HCT116 (cell line): ENCODE measurements at regions not wholly inside any gene's neighbourhood (a gene's known extent, or its start where the extent isn't known, plus 50 kb on each side); places are given as distances from the start of the nearest gene placed in this dataset.

Experiments
- ATAC-seq: fragments of 200-7000 bp; cut with Tn5 transposase; 2 replicates; pipeline ENCODE4 v1.9.1; 2020; ENCODE audit warnings: mild to moderate bottlenecking, moderate library complexity
- BruUV-seq: library from RNA; stranded (reverse); fragments of 400-500 nt; replicated peaks from 2 replicates; lab custom pipeline; 2021; lab: Mats Ljungman, UMichigan
- CTCF ChIA-PET: fragments of 300-600 bp; sonication (Branson Sonifier 250); formaldehyde crosslinking; loops from one replicate; lab custom pipeline; 2021; ENCODE audit warnings: antibody characterized with exemption; lab: Charles Lee
- POLR2A ChIA-PET: fragments of 300-600, 350-600 bp; sonication (Branson Sonifier 250); formaldehyde crosslinking; loops from one replicate; lab custom pipeline; 2021; ENCODE audit warnings: antibody characterized with exemption; lab: Charles Lee
- RAD21 ChIA-PET, 2 experiments: fragments of 300-600 bp; sonication (Branson Sonifier 250); formaldehyde crosslinking; loops; one replicate each; lab custom pipeline; 2023; ENCODE audit warnings: low total read pairs in 2 of 2; ENCODE audit not compliant: uncharacterized antibody in 2 of 2, unreplicated experiment in 2 of 2, low non-redundant PET in 1 of 2; lab: Charles Lee
- DNase-seq: peaks from one replicate; pipeline ENCODE4 v3.0.0-alpha.2; 2010; ENCODE audit warnings: low read depth, low spot score
- H2AFZ ChIP-seq: fragments of 200-600 bp; shearing (Covaris generic), sonication (generic); 2 replicates; pipeline ENCODE4 v1.6.1; 2017; ENCODE audit warnings: low read depth, mixed run types, mixed read lengths, antibody characterized with exemption, low read length; ENCODE audit not compliant: poor library complexity, severe bottlenecking
- H3K27ac ChIP-seq: 2 replicates; pipeline ENCODE4 v1.5.1; 2012; ENCODE audit warnings: low read depth, low read length
- H3K27me3 ChIP-seq: fragments of 200-600 bp; sonication (generic); 2 replicates; pipeline ENCODE4 v1.6.1; 2016; ENCODE audit warnings: mixed run types, low read length, mixed read lengths; ENCODE audit not compliant: insufficient read depth
- H3K36me3 ChIP-seq, 2 experiments: fragments of 200-500 bp in 1 of 2; fragments of 200-600 bp in 1 of 2; sonication (Bioruptor generic) in 1 of 2; sonication (generic) in 1 of 2; 2 replicates each; pipeline versions ENCODE4 v1.5.1 to v1.6.1; 2014 to 2016; ENCODE audit warnings: low read length in 2 of 2, inconsistent platforms in 1 of 2, mixed read lengths in 1 of 2, mixed run types in 1 of 2; ENCODE audit not compliant: insufficient read depth in 2 of 2, control insufficient read depth in 1 of 2
- H3K4me1 ChIP-seq, 2 experiments: fragments of 200-600 bp in 1 of 2; sonication (generic) in 1 of 2; 2 replicates each; pipeline versions ENCODE4 v1.5.1 to v1.6.1; 2012 to 2017; ENCODE audit warnings: low read length in 2 of 2, inconsistent platforms in 1 of 2, mild to moderate bottlenecking in 1 of 2, mixed read lengths in 1 of 2, mixed run types in 1 of 2, moderate library complexity in 1 of 2; ENCODE audit not compliant: insufficient read depth in 2 of 2, control insufficient read depth in 1 of 2
- H3K4me2 ChIP-seq: fragments of 200-600 bp; sonication (generic); 2 replicates; pipeline ENCODE4 v1.6.1; 2017; ENCODE audit warnings: mixed run types, low read length, mixed read lengths
- H3K4me3 ChIP-seq, 2 experiments: fragments of 200-600 bp in 1 of 2; sonication (generic) in 1 of 2; replicated peaks in 1 of 2; 2 replicates each; pipeline ENCODE4 v1.5.1; 2011 to 2016; ENCODE audit warnings: low read length in 2 of 2, control low read depth in 1 of 2, low read depth in 1 of 2, mild to moderate bottlenecking in 1 of 2, mixed read lengths in 1 of 2, mixed run types in 1 of 2
- H3K79me2 ChIP-seq: fragments of 200-600 bp; sonication (generic); 2 replicates; pipeline ENCODE4 v1.6.1; 2017; ENCODE audit warnings: mild to moderate bottlenecking, mixed run types, low read length, moderate library complexity, mixed read lengths; ENCODE audit not compliant: insufficient read depth
- H3K9ac ChIP-seq: fragments of 200-600 bp; sonication (generic); 2 replicates; pipeline ENCODE4 v1.6.1; 2016; ENCODE audit warnings: low read length, mixed read lengths
- H3K9me2 ChIP-seq: fragments of 200-600 bp; sonication (generic), shearing (Covaris generic); 2 replicates; pipeline ENCODE4 v1.6.1; 2017; ENCODE audit warnings: mixed run types, mild to moderate bottlenecking, moderate library complexity; ENCODE audit not compliant: insufficient read depth
- H3K9me3 ChIP-seq, 2 experiments: fragments of 200-500 bp in 1 of 2; fragments of 200-600 bp in 1 of 2; sonication (Bioruptor generic) in 1 of 2; sonication (generic) in 1 of 2; 2 replicates each; pipeline ENCODE4 v1.6.1; 2014 to 2017; ENCODE audit warnings: low read length in 2 of 2, mixed read lengths in 2 of 2, inconsistent platforms in 1 of 2, low read depth in 1 of 2, mild to moderate bottlenecking in 1 of 2, mixed run types in 1 of 2, moderate library complexity in 1 of 2; ENCODE audit not compliant: control insufficient read depth in 1 of 2, insufficient read depth in 1 of 2
- H4K20me1 ChIP-seq: fragments of 200-600 bp; sonication (generic), shearing (Covaris generic); 2 replicates; pipeline ENCODE4 v1.6.1; 2017; ENCODE audit warnings: mixed run types, mild to moderate bottlenecking, moderate library complexity; ENCODE audit not compliant: insufficient read depth
- ATF3 ChIP-seq: IDR thresholded peaks from 2 replicates; pipeline ENCODE4 v1.6.1; 2012
- CEBPB ChIP-seq: IDR thresholded peaks from 2 replicates; pipeline ENCODE4 v1.6.1; 2012; ENCODE audit warnings: low read depth
- EGR1 ChIP-seq: IDR thresholded peaks from 2 replicates; pipeline ENCODE4 v1.6.1; 2012; ENCODE audit warnings: low read depth
- ELF1 ChIP-seq: IDR thresholded peaks from 2 replicates; pipeline ENCODE4 v1.6.1; 2012; ENCODE audit warnings: low read depth, borderline replicate concordance
- EZH2phosphoT487 ChIP-seq: fragments of 200-600 bp; IDR thresholded peaks from 2 replicates; pipeline ENCODE4 v1.6.1; 2018; ENCODE audit warnings: antibody characterized with exemption, borderline replicate concordance
- FOSL1 ChIP-seq: IDR thresholded peaks from 2 replicates; pipeline ENCODE4 v1.6.1; 2012; ENCODE audit warnings: low read depth
- POLR2A ChIP-seq: IDR thresholded peaks from 2 replicates; pipeline ENCODE4 v1.7.0; 2011; ENCODE audit warnings: borderline replicate concordance; ENCODE audit not compliant: insufficient read depth, insufficient read length; ENCODE audit errors: extremely low read depth
- POLR2AphosphoS5 ChIP-seq: IDR thresholded peaks from 2 replicates; pipeline ENCODE4 v1.6.1; 2011; ENCODE audit warnings: mild to moderate bottlenecking, low read depth, low read length, moderate library complexity
- RAD21 ChIP-seq: IDR thresholded peaks from 2 replicates; pipeline ENCODE4 v1.6.1; 2012; ENCODE audit warnings: low read depth, mild to moderate bottlenecking
- SP1 ChIP-seq: IDR thresholded peaks from 2 replicates; pipeline ENCODE4 v1.6.1; 2012; ENCODE audit warnings: low read depth
- SRF ChIP-seq: IDR thresholded peaks from 2 replicates; pipeline ENCODE4 v1.6.1; 2012; ENCODE audit warnings: low read depth
- ZFX ChIP-seq: fragments of 450-650 bp; IDR thresholded peaks from 2 replicates; pipeline ENCODE4 v1.6.1; 2017
- ZNF274 ChIP-seq: fragments of 200-500 bp; sonication (Bioruptor generic); IDR thresholded peaks from 2 replicates; pipeline ENCODE4 v1.6.1; 2014; ENCODE audit warnings: mild to moderate bottlenecking, low read depth, low read length, inconsistent platforms
- intact Hi-C: fragments of 100-400 bp; cut with micrococcal nuclease; formaldehyde crosslinking; loops from 2 replicates; pipeline ENCODE4 v1.10.0; 2022

GRCh38 chr13:60338754-60339153, 58.3 kb upstream of the TDRD3 start:
- BruUV-seq, result no TSS peak
- Histone ChIP-seq H3K9me2 (no peaks in the 10 kb centered on the region), H3K79me2 (no peaks in the 10 kb centered on the region), H2AFZ (no peak overlapping the region), H3K27me3 (peaks cover 13% of the 10 kb centered on the region), H3K9me3 (no peaks in the 10 kb centered on the region), H3K36me3 (no peaks in the 10 kb centered on the region), H3K4me3 (no peak overlapping the region), H3K4me1 (no peaks in the 10 kb centered on the region), H3K27ac (no peak overlapping the region), H3K9ac (no peak overlapping the region), H3K4me2 (no peak overlapping the region), H4K20me1 (no peaks in the 10 kb centered on the region)
- DNase-seq (no peak), ATAC-seq (no peak)
- ChIA-PET POLR2A (no interaction called here), RAD21 (no interaction called here), CTCF (no interaction called here)
- TF ChIP-seq FOSL1 (no peak), POLR2A (no peak), SRF (no peak), EGR1 (no peak), ZNF274 (no peak), CEBPB (no peak)
- intact Hi-C loops, result no loop called here

DNA sequence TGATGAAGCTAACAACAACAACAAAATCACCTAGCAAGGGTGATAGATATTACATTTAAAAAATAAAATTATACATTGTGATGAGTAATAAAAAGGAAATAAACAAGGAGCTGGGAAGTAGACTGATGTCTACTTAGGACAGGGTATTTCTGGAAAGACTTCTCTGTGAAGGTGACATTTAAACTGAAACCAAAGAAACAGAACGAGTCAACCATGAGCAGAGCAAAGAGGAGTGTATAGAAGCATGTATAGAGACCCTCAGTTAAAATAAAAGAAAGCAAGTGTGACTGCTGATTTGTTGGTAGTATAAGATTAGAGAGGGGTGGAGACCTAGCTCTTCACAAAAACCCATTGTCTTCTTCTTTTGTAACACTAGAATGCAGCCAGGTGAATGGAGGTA, 53.0 kb upstream of the TDRD3 start:
- ChIA-PET POLR2A (no interaction called here), RAD21 (no interaction called here), CTCF (interaction anchor here (1.0 kb wide), 1 partner anchor 87 kb away, joined by 3 read pairs; no protein-coding TSS in a partner anchor)
- Histone ChIP-seq H3K4me2 (no peak overlapping the region), H3K9me3 (no peaks in the 10 kb centered on the region), H4K20me1 (no peaks in the 10 kb centered on the region), H3K4me3 (no peak overlapping the region), H3K79me2 (no peaks in the 10 kb centered on the region), H3K4me1 (no peaks in the 10 kb centered on the region), H3K27ac (no peak overlapping the region), H3K36me3 (no peaks in the 10 kb centered on the region), H3K9me2 (no peaks in the 10 kb centered on the region), H3K27me3 (no peaks in the 10 kb centered on the region; the same call in none of the 2 replicates), H3K9ac (no peak overlapping the region), H2AFZ (no peak overlapping the region)
- DNase-seq (no peak), ATAC-seq (no peak)
- intact Hi-C loops, result no loop called here
- TF ChIP-seq ZFX (no peak), ELF1 (no peak), RAD21 (no peak), CEBPB (no peak), ATF3 (no peak), SP1 (no peak), POLR2AphosphoS5 (no peak), EZH2phosphoT487 (no peak)
- BruUV-seq, result no TSS peak
